Stimulated activated CD4-positive, alpha-beta T cell treated with anti-CD3 and anti-CD28 coated beads, TNF-alpha, amount 100 ng/mL, for 48 hours (primary cell): ENCODE measurements at regions not wholly inside any gene's neighbourhood (a gene's known extent, or its start where the extent isn't known, plus 50 kb on each side); places are given as distances from the start of the nearest gene placed in this dataset.
"Not testable (repeated sequence)": the region's sequence is repeated elsewhere in the genome, so short reads cannot be mapped to it uniquely, and the experiment has no call there.

ENCODE experiments used
- DNase-seq, 3 donors: peaks; one replicate each; pipeline ENCODE4 v3.0.0-alpha.2; 2020; ENCODE audit warnings: low read depth in 3 of 3

DNA sequence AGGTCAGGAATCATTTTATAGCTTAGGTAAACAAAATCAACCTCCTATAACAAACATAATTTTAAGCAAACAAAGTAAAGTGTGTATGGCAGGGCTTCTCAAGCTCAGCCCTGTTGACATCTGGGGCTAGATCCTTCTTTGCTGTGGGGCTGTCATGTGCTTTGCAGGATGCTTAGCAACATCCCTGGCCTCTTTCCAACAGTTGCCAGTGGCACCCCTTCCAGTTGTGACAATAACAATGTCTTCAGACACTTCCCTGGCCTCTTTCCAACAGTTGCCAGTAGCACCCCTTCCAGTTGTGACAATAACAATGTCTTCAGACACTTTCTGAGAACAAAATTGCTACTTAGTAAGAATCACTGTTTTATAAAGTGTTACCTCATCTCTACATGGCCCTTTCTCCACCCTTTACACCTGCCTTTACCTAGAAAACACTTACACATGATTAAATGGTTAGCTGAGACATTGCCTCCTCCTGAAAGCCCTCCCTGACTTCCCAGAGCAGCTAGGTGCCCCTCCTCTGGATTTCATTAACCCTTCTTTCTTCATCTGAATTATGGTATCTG, 194.0 kb upstream of the LMCD1 start:
- no peak for DNase-seq

- DNase-seq = no peak
Measured at GRCh38 chr3:8311321-8311720, 190.3 kb upstream of the LMCD1 start.

DNA sequence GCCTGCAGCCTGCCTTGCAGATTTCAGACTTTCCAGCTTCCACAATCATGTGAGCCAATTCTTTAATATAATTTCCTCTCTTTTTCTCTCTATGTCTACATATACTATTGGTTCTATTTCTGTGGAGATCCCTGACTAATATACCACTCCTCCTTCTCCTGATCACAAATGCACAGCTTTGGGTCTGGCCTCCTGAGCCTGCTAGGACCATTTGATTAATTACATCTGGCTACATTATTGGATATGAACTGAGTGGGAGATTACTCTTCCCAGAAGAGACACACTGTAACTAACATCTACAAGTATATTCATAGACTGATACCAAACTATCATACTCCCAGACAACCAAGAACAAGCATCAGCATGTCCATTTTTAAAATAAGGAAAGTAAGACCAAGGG, 188.9 kb upstream of the LMCD1 start:
- DNase-seq = no peak

DNA sequence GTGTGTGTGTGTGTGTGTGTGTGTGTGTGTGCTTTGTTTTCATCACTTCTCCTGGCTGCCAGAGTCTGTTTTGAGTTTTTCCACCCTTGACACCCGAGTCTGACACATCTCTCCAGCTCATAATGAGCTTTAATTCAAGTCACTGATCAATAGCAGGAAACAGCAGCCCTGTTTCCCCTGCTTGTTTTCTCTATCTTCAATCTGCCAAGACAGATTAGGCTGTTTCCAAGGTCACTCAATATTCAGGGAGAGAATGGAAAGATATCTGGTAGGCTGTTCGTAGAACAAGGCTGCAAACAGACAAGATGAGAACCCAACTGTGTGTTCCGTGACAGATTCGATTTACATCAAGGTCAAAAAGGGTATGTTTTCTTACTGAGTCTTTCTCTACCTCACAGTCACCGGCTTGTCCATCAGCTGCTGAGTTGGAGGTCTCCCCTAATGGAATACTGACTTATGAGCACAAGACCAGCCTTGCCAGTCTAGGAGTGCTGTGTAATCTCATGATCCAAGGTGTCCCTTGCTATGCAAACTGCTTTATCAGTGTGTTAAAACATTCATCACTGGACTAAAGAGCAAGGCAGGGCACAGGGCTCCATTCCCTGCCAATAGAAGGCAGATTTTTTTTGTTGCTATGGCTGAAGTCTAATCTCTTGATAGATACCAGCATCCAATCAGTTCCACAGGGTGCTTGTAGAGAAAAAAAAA, 187.9 kb upstream of the LMCD1 start:
- no peak for DNase-seq

DNA sequence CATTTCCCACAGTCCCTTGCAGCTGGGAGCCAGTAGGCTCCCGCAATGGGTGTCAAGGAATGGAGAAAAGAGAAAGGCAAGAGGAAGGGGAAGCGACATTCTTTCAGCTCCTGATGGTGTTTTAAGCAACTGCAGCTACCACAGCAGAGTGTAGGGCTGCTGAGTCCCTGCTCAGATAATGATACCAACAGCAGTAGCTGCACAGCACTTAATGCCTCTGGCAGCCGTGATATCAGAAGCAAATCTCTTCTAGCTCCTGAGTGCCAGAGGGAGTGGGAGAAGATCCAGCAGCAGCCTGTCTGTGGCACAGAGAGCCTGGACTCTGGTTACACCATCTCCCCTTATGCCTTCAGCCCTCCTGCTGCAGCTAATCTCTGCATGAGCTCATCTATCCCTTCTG, 186.1 kb upstream of the LMCD1 start:
- not testable (repeated sequence) for DNase-seq

DNA sequence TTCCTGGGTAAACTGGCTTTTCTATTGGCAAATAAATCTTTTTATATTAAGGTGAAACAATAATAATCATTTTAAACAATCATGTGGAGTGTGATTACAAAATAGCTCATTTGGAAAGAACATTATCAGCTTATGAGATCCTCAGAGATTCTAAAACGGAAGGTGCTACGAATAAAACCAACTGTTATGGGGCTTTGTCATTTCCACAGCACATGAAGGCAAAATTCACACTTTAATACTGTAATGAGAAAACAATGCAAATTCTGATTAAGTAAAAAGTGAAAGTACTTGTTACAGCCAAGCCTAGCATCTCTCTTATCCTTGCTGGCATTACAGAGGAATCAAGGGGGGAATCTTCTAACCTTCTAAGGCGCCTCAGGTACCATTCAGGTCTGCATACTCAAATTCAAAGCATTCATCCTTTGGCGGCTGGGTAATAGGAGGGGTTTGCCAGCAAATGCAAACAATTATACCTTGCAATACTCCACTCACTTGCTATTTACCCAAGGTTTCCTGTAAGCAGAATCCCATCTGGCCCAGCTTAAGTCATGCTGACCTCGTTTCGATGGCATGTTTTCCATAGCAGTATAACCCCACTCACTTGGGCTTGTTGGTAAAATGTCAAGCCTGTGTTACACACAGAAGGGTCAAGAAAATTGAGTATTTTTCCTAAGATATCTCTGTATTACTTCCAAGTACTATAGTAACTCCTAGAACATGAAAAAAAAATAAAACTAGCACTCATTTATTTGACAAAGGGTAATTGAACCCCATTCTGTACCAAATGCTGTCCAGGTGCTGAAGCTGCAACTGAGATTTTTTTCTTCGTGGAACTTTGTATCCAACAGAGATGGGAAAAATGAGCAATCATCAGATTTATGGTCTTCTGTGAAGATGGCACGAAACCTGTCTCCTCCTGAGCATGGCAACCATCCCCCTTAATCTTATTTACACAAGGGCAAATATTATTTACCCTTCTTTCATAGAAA, 183.7 kb upstream of the LMCD1 start:
- no peak for DNase-seq

DNA sequence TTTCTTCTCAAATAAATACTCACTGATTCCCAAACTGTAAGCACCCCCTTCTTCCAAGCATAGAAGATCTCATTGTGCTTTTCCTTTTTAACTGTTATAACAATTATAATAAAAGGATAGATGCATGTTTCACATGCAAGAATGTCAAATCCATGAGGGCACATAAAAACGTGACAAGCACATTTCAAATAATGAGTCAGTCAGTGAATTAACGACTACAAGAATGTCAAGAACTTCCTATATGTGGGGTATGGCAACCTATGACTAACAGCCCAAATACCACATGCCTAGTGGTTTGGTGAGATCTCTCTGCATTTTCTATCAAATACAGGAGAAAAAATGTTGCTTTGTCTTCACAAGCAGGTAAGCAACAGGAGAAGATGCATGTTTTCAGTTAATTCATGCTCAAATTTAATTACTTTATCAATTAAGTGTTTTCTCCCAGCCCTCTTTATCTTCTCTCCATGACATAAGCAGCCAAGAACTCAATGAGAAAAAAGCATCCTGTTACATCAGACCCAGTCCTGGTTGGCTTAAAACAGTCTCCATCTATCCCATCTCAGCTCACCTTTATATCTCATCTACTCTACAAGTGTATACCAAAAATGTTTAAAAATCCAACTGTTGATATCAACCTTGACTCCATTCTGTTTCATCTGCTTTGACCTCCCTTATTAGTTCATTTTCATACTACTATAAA, 181.5 kb upstream of the LMCD1 start:
- no peak for DNase-seq

DNA sequence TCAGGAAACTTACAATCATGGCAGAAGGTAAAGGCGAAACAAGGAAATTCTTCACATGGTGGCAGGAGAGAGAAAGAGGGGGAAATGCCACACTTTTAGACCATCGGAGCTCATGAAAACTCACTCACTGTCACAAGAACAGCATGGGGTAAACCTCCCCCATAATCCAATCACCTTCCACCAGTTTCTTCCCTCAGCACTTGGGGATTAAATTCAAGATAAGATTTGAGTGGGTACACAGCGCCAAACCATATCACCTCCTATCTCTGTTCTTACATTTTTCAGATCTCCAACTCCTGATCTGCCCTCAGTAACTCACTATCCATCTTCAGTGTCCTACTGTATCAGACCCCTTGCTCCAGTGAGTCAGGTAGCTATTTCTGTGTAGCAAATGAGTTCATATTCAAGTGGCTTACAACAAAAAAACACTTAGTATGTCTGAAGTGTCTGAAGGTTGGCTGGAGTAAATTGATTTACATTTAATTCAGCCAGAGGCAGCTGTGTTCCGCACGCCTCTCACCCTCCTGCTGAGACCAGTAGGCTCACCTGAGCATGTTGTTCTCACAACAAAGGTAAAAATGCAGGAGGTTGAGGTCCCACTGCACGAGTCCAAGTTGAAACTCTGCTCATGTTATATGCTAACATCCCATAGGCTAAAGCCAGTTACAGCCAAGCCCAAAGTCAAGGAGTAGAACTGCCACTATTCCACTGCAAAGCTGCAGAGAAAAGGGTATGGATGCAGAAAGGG, 180.7 kb upstream of the LMCD1 start:
- DNase-seq = no peak

DNA sequence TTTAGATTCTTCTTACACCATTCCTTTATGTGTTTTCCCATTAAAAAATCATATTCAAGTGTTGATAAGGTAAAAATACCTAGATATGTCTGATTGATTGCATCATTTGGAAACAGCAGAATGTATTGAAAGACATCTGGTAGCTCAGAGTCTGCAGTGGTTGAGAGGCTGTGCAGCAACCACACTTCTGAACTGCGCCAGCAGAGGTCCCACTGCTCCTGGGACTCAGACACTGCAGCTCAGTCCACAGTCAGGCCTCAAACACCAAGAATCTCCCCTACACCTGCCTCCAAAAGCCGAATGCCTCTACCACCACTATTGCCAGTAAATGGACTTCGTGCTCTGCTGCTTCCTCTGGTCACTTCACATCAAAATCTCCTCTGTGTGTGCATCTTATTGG, 176.9 kb upstream of the LMCD1 start:
- DNase-seq = peak in 2 of 3 donors; percentile 6 to 16

DNA sequence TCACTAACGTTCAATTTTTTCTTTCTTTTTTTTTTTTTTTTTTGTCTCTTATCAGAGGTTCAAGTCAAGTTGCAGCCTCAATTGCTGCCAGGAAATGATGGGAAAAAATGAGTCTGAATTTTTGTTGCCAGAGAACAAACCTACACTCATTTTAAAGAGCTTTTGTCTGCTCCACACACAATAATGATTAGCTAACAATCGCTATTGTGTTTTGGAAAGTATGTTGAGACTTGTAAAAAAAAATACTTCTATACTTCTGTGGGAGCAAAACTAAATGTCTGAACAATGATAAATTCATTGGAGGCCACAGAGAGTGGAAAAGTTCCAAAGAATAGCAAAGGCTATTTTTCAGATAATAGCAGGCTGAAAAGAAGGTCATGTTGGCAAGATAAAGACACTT, 176.3 kb upstream of the LMCD1 start:
- no peak for DNase-seq

DNA sequence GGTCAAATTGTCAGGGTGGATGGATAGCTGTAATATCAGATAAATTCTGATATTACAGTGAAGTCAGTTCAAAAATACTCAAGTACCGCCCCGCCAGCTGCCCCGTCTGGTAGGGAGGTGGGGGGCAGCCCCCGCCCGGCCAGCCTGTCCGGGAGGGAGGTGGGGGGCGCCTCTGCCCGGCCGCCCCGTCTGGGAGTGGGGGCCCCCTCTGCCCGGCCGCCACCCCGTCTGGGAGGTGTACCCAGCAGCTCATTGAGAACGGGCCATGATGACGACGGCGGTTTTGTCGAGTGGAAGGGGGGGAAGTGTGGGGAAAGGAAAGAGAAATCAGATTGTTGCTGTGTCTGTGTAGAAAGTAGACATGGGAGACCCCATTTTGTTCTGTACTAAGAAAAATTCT, 175.8 kb upstream of the LMCD1 start:
- not testable (repeated sequence) for DNase-seq

DNA sequence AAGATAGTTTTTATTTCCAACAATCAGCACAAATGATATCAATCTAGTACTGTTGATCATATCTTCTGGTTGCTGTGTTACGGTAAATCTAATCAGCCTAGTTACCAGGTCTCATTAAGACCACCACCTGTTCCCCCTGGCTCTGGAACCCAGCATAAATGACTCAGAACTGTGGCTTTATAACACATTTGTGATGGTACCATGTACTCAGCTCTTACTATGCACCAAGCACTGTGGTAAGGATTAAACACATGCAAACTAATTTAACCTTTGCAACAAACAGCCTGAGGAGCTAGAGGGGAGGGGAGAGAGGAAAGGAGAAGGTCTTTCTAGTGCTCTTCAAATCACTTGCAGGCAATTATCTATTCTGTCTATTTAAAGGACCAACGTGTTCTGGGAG, 173.9 kb upstream of the LMCD1 start:
- no peak for DNase-seq

- no peak for DNase-seq
Measured at GRCh38 chr3:8328967-8329366, 172.7 kb upstream of the LMCD1 start.

DNA sequence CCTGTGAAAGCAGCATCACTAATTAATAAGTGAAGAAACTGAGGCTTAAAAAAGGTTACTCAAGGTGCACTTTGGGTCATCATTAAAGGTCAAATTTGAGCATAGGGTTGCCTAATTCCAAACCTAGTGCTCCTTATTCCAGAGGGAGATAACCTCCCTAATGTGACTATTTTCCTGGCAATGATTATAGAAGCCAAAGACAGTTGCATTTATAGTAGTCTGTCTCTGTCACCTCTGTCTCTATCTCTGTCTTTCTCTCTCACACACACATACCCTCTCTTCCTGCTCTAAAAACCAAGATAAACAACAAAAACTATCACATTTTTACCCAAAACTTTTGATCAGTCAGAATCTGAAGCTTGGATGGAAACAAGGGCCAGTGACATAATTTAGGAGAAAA, 172.0 kb upstream of the LMCD1 start:
- DNase-seq = no peak

DNA sequence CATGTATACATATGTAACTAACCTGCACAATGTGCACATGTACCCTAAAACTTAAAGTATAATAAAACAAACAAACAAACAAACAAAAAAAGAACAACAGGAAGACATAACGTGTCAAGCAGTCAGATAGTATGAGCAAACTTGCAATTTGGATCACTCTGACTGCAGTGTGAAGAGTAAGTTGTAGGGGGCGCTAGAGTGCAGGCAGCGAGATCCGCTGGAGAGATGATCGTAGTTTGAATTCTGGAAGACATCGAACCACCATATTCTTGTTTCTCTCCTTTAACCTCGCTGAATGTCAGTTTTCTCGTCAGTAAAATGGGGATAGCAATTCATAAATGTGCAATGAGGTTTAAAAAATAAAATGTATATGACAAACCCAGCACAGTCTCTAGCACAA, 165.2 kb upstream of the LMCD1 start:
- no peak for DNase-seq

DNA sequence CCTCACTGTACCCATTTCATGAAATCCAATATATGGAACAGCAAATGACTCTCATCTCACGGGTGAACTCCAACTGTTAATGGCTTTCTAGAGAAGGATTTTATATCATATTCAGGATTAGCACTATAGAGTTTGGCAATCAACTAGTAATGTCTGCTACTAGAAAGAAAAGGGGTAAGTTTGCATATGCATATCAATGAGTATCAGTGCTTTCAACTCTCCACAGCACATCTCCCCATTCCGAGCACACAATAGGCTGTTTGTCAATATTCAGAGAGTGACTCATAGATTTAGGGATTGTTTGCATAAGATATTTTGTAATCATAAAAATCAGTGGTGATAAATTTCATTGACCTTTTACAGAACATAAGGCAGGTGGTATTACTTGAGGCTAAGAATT, 163.2 kb upstream of the LMCD1 start:
- DNase-seq = no peak

DNA sequence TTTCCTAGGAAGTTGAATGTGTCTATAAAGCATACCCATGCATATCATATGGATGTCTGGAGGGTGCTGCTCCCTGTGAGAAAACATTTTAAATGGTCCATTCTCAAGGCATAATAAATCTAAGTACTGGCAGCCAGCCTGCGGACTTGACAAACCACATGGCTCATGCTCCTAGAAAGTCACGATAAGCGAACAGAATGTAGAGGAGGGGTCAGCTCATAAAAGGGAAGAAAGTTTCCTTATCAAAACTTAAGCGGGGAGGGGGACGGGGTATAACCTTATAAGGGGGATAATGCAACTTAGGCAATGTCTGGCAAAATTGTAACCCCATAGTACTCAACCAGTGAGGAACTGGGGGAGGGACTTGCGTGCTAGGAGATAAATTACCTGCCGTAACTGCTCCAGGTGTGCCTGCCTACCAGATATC, 159.8 kb upstream of the LMCD1 start:
- no peak for DNase-seq

DNA sequence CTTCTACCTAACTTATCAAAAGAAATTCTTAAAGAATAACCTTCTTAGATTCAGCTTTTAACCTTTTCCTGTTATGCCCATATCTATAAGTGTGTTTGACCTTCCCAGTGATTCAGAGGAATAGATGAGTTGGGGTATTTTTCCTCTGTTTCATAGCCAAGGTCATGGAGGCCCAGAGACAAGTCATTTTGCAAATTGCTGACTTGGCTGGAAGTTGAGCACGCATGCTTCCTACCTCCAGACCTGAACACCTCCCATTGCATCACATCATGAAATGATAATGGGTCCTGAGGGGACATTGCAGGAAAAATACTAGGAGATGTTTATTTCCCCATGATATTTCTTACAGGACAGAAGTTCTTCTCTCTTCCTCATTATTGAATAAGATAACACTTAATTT, 158.6 kb upstream of the LMCD1 start:
- no peak for DNase-seq

DNA sequence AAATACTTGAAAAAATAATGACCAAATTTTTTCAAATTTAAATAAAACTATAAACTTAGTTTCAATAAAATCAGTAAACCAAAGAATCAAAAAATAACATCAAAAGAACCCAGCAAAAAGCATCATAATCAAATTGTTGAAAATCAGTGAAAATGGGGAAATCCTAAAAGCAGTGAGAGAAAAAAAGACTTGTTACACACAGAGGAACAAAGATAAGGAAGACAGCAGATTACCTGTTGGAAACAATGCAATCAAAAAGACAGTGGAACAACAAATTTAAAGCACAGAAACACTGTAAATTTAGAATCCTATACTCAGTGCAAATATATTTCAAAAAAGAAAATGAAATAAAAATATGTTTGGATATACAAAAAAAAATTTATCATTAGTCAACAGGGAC, 156.2 kb upstream of the LMCD1 start:
- DNase-seq = no peak

- DNase-seq = no peak
Measured at GRCh38 chr3:8348076-8348475, 153.5 kb upstream of the LMCD1 start.

DNA sequence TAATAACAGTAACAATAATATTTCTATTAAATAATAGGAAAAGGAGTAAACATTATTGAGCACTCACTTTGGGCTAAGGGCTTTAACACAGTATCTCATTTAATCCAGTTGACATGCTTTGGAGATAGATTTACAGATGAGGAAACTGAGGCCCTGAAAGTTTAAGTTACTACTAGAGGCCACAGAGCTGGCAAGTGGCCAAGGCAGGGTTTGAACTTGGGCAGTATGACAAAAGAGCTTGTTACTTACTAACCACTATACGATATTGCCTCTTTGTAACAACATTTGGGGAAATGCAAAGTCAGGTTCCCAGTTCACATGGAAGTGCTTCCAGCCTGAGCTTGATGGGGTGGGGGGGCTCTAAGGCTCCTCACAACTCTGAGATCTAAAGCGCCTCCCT, 149.1 kb upstream of the LMCD1 start:
- no peak for DNase-seq
